Suprapubic skin (tissue), 3 donors: ENCODE measurements at regions not wholly inside any gene's neighbourhood (a gene's known extent, or its start where the extent isn't known, plus 50 kb on each side); places are given as distances from the start of the nearest gene placed in this dataset.

ENCODE experiments used
- CTCF ChIP-seq, 2 donors: fragments of 200-600 bp in 1 of 2; fragments of 450-650 bp in 1 of 2; sonication (generic) in 1 of 2; IDR thresholded peaks; one replicate each; pipeline ENCODE4 v1.5.1; 2016 to 2019; ENCODE audit warnings: antibody characterized with exemption in 2 of 2, mild to moderate bottlenecking in 1 of 2, moderate library complexity in 1 of 2
- POLR2AphosphoS5 ChIP-seq, 3 donors: sonication (generic); formaldehyde crosslinking; IDR thresholded peaks; one replicate each; pipeline ENCODE4 v1.6.1; 2017; ENCODE audit warnings: antibody characterized with exemption in 3 of 3

- TF ChIP-seq CTCF (IDR thresholded peaks at IDR 0.05) (no peak), POLR2AphosphoS5 (IDR thresholded peaks at IDR 0.05) (peak in 1 of 3 donors; percentile 24)
Measured at GRCh38 chr11:129625930-129626329, 189.7 kb upstream of the TMEM45B start.
